ENCODE measurements at regions not wholly inside any gene's neighbourhood (a gene's known extent, or its start where the extent isn't known, plus 50 kb on each side); places are given as distances from the start of the nearest gene placed in this dataset.

- Histone ChIP-seq H3K9me3 (no peaks in the 10 kb centered on the region), H3K4me1 (peaks cover 49% of the 10 kb centered on the region), H3K4me3 (no peak overlapping the region), H3K27me3 (no peaks in the 10 kb centered on the region), H3K36me3 (no peaks in the 10 kb centered on the region), H3K27ac (peak overlapping the region; percentile 93)
- DNase-seq (ENCODE audit: extremely low spot score in 2 of 2): peak in 1 of 2 donors; percentile 27
- intact Hi-C loops (cut with DNase I): no loop called here
- no peak for TF ChIP-seq POLR2A (IDR thresholded peaks at IDR 0.05)
- no peak for TF ChIP-seq POLR2AphosphoS5 (IDR thresholded peaks at IDR 0.05; ENCODE audit: insufficient read depth in 1 of 2, low read depth in 1 of 2)
- TF ChIP-seq, protein P1, sequence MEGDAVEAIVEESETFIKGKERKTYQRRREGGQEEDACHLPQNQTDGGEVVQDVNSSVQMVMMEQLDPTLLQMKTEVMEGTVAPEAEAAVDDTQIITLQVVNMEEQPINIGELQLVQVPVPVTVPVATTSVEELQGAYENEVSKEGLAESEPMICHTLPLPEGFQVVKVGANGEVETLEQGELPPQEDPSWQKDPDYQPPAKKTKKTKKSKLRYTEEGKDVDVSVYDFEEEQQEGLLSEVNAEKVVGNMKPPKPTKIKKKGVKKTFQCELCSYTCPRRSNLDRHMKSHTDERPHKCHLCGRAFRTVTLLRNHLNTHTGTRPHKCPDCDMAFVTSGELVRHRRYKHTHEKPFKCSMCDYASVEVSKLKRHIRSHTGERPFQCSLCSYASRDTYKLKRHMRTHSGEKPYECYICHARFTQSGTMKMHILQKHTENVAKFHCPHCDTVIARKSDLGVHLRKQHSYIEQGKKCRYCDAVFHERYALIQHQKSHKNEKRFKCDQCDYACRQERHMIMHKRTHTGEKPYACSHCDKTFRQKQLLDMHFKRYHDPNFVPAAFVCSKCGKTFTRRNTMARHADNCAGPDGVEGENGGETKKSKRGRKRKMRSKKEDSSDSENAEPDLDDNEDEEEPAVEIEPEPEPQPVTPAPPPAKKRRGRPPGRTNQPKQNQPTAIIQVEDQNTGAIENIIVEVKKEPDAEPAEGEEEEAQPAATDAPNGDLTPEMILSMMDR (IDR thresholded peaks at IDR 0.05): no peak
Measured at GRCh38 chr1:59012378-59012777, 228.5 kb upstream of the JUN start.

- Histone ChIP-seq H3K36me3 (no peaks in the 10 kb centered on the region), H3K27me3 (no peaks in the 10 kb centered on the region), H3K4me3 (peak overlapping the region in 1 of 2 donors; percentile 18), H3K4me1 (peaks cover 42% of the 10 kb centered on the region), H3K9me3 (no peaks in the 10 kb centered on the region), H3K27ac (peak overlapping the region; percentile 93)
- peak; percentile 36 to 89 for TF ChIP-seq POLR2AphosphoS5 (IDR thresholded peaks at IDR 0.05; ENCODE audit: insufficient read depth in 1 of 2, low read depth in 1 of 2)
- no peak for TF ChIP-seq POLR2A (IDR thresholded peaks at IDR 0.05)
- TF ChIP-seq, protein P1 (IDR thresholded peaks at IDR 0.05): no peak
- peak in 1 of 2 donors; percentile 87 for DNase-seq (ENCODE audit: extremely low spot score in 2 of 2)
- intact Hi-C loops (cut with DNase I): no loop called here
Measured at GRCh38 chr1:59013276-59013927, 229.6 kb upstream of the JUN start.

DNA sequence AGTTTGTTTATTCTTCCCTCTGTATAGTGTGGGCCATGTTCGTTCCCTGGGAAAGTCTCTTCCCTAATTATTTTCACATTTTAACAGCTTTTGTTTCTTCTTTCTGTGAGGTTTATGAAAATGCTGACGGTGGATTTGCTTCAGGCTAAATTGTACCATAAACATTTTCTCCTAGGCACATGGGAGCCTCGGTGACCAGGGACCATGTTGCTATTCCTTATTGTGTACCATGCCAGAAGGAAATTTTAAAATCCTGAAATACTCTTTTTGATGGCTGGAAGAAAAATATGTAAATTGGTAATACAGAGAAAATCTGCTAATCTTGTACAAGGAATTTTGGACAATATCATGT lies 230.1 kb upstream of the JUN start:
- TF ChIP-seq, protein P1 (IDR thresholded peaks at IDR 0.05): no peak
- TF ChIP-seq POLR2AphosphoS5 (IDR thresholded peaks at IDR 0.05; ENCODE audit: insufficient read depth in 1 of 2, low read depth in 1 of 2) (no peak), POLR2A (IDR thresholded peaks at IDR 0.05) (no peak)
- Histone ChIP-seq H3K4me1 (peaks cover 42% of the 10 kb centered on the region), H3K27me3 (no peaks in the 10 kb centered on the region), H3K36me3 (no peaks in the 10 kb centered on the region), H3K27ac (peak overlapping the region; percentile 93), H3K9me3 (no peaks in the 10 kb centered on the region), H3K4me3 (no peak overlapping the region)
- intact Hi-C loops (cut with DNase I): no loop called here
- peak in 1 of 2 donors; percentile 25 for DNase-seq (ENCODE audit: extremely low spot score in 2 of 2)

DNA sequence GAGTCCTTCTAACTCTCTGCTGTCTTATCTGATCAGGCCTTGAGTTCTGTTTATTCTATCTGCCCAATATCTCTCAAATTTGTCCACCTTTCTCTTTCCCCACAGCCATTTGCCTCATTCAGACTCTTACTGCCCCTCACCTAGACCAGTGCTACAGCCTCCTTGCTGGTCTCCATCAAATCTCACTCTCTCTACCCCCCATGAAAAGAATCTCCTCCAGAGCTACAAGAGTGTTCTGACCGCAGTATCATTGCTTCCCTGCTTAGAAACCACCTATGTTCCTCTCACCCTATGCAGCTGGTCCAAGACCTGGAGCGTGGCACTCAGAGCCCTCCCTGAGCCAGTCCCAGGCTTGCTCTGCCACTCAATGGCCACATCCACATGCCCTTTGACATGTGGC lies 231.0 kb upstream of the JUN start:
- H3K4me1 ChIP-seq: peaks cover 47% of the 10 kb centered on the region
- intact Hi-C loops (cut with DNase I): no loop called here
- TF ChIP-seq, protein P1 (IDR thresholded peaks at IDR 0.05): no peak
- TF ChIP-seq POLR2AphosphoS5 (IDR thresholded peaks at IDR 0.05; ENCODE audit: insufficient read depth in 1 of 2, low read depth in 1 of 2) (no peak), POLR2A (IDR thresholded peaks at IDR 0.05) (no peak)
- no peaks in the 10 kb centered on the region for H3K36me3 ChIP-seq
- H3K27ac ChIP-seq: peak overlapping the region; percentile 93
- H3K4me3 ChIP-seq: no peak overlapping the region
- no peaks in the 10 kb centered on the region for H3K9me3 ChIP-seq
- peak in 1 of 2 donors; percentile 72 for DNase-seq (ENCODE audit: extremely low spot score in 2 of 2)
- no peaks in the 10 kb centered on the region for H3K27me3 ChIP-seq

DNA sequence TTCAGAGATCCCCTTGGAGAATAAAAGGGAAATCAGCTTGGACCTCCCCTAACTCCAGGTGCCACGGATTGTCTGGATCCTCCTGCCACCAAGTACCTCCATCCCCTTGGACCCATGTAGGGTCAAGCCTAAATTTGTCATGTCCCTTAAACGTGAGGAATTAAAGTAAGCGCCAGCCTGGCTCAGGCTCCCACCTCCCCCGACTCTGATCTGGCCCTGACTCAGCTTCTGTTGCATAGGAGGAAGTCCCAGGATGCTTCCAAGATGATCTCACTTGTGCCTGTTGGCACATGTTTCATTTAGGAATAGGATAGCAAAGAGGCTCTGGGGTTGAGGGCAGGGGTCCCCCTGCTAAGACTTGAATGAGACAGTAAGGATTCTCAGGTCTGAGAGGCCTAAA lies 231.9 kb upstream of the JUN start:
- peak overlapping the region; percentile 93 for H3K27ac ChIP-seq
- DNase-seq (ENCODE audit: extremely low spot score in 2 of 2): peak in 1 of 2 donors; percentile 84
- H3K9me3 ChIP-seq: no peaks in the 10 kb centered on the region
- no peak for TF ChIP-seq POLR2AphosphoS5 (IDR thresholded peaks at IDR 0.05; ENCODE audit: insufficient read depth in 1 of 2, low read depth in 1 of 2)
- no peaks in the 10 kb centered on the region for H3K27me3 ChIP-seq
- no peaks in the 10 kb centered on the region for H3K36me3 ChIP-seq
- intact Hi-C loops (cut with DNase I): no loop called here
- peaks cover 55% of the 10 kb centered on the region for H3K4me1 ChIP-seq
- H3K4me3 ChIP-seq: no peak overlapping the region
